HG03159 (cell line): ENCODE measurements at regions not wholly inside any gene's neighbourhood (a gene's known extent, or its start where the extent isn't known, plus 50 kb on each side); places are given as distances from the start of the nearest gene placed in this dataset.
"Not testable (repeated sequence)": the region's sequence is repeated elsewhere in the genome, so short reads cannot be mapped to it uniquely, and the experiment has no call there.

Source experiments
- ATAC-seq: cut with Tn5 transposase; IDR thresholded peaks from one replicate; pipeline ENCODE4 v1.9.1; 2021; ENCODE audit warnings: mild to moderate bottlenecking, moderate library complexity; ENCODE audit not compliant: unreplicated experiment

DNA sequence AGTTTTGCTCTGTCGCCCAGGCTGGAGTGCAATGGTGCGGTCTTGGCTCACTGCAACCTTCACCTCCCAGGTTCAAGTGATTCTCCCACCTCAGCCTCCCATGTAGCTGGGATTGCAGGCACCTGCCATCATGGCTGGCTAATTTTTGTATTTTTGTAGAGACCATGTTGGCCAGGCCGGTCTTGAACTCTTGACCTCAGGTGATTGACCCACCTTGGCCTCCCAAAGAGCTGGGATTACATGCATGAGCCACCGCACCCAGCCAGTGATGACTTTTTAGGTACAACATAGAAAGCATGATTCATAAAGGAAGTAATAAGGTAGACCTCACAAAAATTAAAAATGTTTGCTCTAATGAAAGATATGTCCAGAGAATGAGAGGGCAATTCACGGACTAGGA lies 1119.1 kb downstream of the SUCLG1 start:
- not testable (repeated sequence) for ATAC-seq

DNA sequence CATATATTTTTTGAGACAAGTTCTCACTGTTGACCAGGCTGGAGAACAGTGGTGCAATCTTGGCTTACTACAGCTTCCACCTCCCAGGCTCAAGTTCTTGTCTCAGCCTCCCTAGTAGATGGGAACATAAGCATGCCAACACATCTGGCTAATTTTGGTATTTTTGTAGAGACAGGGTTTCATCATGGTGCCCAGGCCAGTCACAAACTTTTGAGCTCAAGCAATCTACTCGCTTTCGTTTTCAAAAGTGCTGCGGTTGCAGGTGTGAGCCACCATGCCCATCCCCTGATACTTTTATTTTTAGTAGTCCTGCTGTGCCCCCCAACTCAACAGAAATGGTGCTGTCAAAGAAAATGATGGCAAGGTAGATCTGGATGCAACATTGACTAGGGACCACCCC lies 1127.3 kb downstream of the SUCLG1 start:
- no peak for ATAC-seq

DNA sequence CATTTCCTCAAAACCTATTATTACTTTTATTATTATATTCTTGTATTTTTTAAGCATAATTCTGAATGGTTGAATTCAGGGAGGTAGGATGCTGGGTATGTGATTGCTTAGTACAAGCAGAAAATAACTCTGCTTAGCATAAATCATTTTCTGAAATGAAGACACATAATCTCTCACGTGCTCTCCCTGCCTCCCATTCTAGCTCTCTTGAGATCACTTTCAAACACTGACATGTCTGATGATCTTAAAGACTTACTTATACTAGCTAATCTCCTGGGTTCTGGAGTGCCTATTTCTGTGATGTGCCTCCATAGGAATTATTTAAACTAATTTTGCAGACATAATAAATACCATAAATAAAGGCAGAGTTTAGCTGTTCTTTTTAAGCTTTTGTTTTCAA lies 1136.0 kb downstream of the SUCLG1 start:
- no peak for ATAC-seq

DNA sequence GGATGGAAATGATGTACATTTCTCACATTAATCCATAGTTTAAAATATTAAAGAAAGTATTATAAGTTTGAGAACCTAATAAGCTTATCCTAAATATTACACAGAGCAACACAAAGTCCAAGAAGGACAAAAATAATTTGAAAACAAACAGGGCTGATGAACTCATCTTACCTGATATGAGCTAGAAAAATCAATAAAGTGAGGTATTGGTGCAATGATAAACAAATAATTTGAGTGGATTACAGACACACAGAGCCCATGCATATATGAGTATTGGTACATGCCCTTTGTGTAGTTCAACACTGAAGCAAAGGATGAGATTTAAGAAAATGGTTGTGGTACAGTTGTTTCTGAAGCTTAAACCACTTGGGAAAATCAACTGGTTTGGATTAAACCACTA lies 1139.0 kb downstream of the SUCLG1 start:
- no peak for ATAC-seq

DNA sequence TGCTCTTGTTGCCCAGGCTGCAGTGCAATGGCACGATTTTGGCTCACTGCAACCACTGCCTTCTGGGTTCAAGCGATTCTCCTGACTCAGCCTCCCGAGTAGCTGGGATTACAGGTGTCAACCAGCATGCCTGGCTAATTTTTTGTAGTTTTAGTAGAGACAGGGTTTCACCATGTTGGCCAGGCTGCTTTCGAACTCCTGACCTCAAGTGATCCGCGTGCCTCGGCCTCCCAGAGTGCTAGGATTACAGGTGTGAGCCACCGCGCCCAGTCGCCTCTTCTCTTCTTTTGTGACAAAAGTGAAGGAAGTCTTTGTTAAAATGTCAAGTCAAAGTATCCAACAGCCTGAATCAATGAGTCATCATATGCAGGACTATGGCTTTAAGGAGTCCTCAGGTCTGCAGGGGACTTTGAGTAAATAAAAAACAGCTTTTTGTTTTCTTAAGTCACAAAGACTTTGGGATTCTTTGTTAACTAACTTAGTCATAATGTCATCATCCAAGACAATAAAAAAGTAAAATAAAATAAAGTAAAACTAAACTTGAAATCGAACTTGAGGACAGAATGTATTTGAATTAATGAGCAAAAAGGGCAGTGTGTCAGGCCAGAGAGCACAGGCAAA lies 1153.2 kb downstream of the SUCLG1 start:
- ATAC-seq = no peak

DNA sequence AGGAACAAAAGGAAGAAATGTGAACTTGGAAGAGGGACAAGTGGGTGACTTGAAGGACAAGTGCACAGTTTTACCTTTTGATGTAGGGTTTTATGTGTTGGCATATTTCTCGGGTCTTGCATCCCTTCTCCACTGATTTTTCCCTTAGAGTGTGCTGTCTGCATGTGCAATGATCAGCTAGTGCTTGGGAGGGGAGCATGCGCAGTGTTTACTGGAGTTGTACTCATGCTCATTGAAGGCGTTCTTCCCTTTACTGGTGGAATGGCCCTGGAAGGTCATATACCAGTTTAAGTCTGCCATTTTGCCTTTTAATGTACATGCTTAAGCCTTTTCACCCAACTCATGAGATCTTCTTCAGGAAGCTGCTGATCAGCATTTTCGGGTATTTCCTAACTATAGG lies 1168.0 kb downstream of the SUCLG1 start:
- no peak for ATAC-seq

DNA sequence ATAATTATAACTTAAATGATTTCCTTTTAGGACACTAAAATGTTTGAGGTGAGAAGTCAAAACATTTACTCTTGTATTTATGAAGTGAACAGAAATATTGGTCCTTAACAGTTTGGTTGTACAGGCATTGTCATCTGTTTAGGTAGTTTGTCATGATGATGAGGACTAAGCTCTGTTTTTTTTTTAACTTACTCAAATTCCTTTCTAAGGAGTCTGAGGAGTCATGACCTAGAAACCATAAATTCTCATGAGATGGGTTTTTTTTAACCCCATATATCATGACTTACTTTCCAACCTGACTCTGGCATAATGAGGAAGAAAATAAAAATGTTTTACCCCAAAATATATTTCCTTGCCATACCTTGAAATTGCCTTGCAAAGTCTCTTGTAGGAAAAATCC lies 1176.2 kb downstream of the SUCLG1 start:
- ATAC-seq = no peak

DNA sequence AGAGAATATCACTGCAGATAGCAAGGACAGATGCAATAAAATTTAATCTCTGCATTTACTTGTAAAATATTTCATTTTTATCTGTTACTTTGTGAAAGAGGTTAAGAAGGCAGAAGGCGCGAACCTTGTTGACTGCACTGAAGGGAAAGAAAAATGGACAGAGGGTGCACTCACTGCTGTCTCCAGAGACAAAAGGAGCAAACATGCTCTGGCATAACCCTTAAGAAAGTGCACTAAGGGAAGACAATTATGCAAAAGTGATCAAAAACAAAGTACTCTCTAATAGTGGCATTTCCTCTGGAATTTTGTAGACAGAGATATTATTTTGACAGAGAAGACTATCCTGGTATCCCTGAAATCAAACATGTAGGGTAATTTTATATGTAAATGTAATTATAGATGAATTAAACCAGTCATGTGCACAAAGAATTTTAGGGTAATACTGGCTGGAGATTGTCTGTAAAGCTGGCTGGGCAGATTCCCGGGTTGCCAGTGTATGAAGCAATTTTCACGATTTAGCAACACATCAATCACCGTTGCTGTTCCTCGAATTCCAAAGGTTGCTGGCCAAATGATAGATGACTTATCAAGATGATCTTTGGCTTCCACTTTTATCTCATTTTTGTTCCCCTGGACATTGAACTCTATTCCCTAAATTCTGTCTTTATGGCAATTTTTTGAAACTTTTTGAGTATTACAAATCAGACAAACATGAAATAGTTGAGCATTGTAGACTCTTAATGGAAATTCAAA lies 1176.9 kb downstream of the SUCLG1 start:
- no peak for ATAC-seq

DNA sequence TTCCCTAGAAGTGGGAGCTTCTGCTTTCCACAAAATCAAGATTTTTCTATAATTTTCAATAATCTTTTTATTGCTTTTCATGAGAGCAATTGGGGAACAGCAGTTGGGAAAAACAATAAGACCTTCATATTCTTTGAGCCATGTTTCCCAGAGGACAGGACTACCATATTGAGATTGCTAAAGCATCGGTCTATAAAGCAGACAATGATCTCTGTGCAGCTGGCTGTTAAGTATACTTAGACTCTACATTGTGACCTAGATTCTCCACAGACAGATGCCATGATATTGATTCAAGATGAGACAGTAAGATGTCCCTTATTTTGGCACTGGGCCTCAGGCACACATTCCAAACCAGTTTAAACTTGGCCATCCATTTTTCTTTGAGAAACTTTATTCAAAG lies 1178.7 kb downstream of the SUCLG1 start:
- ATAC-seq = no peak

DNA sequence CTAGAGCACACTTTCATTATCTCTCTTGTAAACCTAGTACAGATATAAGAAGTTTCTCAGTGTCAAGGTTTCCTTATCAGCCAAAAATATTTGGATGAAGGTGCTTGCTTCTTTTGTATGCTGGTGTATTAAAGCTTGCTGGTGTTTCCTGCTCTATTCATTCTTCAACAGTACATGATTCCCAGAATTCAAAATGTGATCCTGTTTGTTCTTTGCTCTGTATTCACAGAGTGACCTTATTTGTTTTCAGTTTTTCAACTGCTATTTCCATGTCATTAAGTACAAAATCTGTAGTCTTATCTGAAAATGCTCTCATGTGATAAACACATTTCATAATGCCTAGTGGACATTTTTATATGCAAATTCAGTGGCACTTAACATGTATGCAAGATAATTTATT lies 1185.8 kb downstream of the SUCLG1 start:
- no peak for ATAC-seq

DNA sequence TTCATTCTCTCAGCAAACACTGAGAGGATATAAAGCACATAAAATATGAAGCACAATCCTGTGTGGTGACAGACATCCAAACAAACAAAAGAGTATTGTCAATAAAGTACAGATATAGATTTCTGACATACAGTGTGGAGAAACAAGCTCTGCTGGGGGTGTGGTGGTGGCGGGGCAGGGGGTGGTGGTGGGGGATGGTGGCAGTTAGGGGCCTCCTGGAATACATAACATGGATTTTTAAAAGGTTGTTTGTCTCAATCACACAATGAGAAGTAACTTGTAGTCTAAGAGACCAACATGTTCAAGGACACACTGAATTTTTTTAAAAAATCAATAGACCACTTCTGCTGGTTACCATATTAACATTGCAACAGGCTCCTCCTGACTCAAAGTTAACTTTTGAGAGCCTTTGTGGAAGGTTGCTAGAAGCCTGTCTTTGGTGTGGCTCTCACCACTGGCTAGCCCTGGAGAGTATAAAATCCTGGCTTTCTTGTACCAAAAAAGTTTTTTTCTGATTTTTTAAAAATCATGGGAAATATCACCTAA lies 1197.4 kb downstream of the SUCLG1 start:
- ATAC-seq = no peak

DNA sequence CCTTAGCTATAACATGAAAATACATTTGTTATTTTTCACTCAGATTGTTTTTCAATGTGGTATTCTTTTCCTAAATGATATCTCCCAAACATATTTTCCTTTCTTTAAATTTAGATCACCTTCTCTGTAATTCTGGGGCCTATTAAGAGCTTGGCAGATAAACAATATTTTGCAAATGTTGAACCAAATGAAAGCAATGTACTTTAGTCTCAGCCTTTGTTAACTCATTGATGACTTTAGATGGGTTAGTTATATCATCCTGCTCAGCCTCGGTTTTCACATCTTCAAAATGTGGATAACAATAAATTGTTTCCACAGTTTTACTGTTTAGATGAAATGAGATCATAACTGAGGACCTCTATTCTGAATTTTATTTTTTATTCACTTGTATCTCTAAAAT lies 1205.2 kb downstream of the SUCLG1 start:
- ATAC-seq = no peak

DNA sequence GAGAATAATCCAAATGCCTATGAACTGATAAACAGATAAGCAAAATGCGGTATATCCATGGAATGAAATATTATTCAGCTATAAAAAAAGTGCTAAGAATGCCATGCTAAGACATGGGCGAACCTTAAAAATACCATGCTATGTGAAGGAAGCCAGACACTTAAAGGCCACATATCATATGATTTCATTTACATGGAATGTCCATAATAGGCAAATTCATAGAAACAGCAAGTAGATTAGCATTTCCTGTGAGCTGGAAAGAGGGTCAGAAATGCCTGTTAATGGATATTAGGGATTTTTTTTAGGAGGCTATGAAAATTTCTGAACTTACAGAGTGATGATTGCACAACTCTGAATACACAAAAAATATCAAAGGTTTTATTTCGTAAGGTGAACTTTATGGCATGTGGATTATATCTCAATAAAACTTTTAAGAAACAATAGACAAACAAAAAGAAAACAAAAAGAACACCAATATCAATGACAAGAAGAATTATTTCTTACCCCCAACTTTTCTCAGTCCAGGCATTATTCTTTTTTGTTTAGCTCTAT lies 1207.7 kb downstream of the SUCLG1 start:
- ATAC-seq = no peak

DNA sequence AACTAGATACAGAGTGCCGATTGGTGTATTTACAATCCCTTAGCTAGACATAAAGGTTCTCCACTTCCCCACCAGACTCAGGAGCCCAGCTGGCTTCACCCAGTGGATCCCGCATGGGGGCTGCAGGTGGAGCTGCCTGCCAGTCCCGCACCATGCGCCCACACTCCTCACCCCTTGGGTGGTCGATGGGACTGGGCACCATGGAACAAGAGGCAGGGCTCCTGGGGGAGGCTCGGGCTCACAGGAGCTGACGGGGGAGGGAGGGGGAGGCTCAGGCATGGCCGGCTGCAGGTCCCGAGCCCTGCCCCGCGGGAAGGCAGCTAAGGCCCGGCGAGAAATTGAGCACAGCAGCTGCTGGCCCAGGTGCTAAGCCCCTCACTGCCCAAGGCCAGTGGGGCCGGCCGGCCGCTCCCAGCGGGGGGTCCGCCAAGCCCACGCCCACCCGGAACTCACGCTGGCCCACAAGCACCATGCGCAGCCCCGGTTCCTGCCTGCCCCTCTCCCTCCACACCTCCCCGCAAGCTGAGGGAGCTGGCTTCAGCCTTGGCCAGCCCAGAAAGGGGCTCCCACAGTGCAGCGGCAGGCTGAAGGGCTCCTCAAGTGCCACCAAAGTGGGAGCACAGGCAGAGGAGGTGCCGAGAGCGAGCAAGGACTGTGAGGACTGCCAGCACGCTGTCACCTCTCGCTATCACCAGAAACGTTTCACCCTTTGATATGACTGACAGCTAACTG lies 1213.1 kb downstream of the SUCLG1 start:
- ATAC-seq = not testable (repeated sequence)

DNA sequence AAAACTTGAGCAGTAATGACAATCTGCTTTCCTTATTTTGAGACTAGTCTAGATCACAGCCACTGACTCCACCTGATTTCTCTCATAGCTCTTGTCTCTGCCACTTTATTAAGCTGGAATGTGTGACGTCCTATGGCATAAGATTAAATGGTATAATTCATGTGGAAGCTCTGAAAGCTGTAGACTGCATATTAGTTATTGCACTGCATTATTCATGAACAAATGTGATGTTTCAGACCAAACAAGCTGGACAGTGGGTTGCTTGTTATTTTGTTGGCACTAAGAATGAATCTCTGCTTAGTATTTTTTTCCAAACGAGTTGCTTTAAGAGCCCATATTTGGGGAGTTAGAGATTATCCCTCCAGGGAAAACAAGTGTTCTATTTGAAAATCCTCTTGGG lies 1218.5 kb downstream of the SUCLG1 start:
- no peak for ATAC-seq

DNA sequence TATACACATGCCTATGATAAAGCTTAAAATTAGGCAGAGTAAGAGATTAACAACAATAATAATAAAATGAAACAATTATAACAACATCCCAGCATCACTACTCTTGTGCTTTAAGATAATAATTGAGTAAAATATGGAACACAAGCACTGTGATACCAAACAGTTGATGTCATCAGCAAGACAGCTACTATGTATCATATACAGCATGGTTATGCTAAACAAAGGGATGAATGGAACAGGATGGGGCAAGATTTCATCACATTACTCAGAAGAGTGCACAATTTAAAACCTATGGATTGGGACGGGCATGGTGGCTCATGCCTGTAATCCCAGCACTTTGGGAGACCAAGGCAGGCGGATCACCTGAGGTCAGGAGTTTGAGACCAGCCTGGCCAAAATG lies 1221.0 kb downstream of the SUCLG1 start:
- no peak for ATAC-seq

DNA sequence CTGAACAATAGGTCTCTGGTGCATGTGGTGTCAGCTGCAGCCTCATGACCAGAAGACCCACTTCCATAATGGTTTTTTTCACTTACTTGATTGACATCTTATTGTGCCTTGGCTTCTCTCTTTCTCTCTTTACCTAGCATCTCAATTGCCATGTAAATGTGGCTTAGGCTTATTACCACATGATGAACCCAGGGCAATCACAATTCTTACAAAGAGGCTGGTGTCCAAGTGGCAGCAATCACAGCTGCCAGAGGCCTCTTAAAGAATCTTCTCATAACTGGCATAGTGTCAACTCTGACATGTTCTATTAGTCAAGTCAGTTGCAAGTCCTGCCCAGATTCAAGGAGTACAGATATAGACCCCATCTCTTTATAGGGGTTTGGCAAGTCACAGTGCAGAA lies 1224.8 kb downstream of the SUCLG1 start:
- ATAC-seq = no peak

DNA sequence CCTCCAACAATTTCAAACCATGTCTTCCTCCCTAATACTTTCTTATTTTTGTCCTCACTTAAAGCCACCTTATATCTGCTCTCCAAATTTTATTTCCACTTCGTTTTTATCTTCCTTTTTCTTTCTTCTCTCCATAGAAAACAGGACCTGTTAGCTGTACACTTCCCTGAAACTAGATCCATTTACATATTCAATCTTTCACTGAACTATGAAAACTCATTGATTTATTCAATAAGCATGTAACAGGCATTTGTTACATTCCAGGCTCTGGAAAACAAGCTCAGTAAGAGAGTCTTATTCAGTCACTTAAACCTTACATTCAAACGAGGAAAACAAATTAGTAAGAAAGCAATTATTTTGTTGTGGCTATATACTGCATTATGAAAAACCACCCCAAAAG lies 1225.3 kb downstream of the SUCLG1 start:
- no peak for ATAC-seq

DNA sequence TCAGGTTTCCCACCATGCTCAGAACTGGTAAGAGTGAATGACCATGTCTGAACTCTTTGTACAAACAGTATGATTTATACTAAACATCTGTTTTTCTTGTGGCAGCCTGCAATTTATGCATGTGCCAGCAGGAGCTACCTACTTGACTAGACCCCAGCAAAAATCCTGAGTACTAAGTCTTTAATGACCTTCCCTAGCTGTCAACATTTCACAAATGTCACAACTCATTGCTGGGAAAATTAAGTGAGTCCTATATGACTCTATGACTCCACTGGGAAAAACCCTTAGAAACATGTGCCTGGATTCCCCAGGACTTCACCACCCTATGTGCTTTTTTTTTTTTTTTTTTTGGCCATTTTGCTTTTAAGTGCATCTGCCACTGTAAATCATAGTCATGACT lies 1225.8 kb downstream of the SUCLG1 start:
- ATAC-seq = no peak

DNA sequence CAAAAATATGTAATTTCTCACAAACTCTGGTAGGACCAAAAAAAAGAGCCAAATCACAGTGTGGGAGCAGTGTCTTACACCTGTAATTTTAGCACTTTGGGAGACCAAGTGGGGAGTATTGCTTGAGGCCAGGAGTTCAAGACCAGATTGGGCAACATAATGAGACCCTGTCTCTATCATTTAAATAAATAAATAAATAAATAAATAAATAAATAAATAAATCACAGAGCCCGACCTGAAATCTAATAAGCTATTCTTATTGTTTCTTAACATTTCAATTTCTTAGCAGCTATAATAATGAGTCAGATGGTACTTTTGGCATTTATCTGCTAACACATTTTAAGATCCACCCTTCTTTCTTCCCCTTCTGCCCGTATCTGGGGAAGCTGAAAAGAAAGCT lies 1229.6 kb downstream of the SUCLG1 start:
- ATAC-seq = no peak

DNA sequence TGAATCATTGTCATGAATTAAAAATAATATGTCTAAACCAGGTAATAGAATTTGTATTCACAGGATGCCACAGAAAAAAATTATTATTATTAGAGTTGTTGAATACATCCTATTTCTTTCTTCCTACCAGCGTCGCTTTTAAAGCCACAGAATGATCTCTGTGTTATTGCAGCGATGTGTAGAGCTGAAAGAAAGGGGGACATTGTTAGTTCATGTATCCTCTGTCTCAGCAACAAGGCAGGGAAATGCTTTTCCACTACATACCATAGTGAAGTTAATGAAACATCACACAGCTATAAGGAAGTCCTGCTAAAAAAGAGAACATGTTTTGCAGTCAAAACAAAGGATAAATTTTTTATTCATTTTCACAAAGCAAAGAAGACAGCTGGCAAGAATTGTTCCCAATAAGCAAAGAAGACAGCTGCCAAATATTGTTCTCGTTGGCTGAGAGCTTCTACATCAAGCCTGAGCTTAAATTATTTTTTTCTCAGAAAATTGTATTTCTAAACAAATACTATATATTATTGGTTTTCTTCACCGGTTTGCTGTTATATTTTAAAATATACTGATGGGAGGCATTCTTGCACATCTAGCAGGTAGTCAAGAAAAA lies 1234.4 kb downstream of the SUCLG1 start:
- ATAC-seq = no peak
